ENCODE measurements at regions not wholly inside any gene's neighbourhood (a gene's known extent, or its start where the extent isn't known, plus 50 kb on each side); places are given as distances from the start of the nearest gene placed in this dataset.

DNA sequence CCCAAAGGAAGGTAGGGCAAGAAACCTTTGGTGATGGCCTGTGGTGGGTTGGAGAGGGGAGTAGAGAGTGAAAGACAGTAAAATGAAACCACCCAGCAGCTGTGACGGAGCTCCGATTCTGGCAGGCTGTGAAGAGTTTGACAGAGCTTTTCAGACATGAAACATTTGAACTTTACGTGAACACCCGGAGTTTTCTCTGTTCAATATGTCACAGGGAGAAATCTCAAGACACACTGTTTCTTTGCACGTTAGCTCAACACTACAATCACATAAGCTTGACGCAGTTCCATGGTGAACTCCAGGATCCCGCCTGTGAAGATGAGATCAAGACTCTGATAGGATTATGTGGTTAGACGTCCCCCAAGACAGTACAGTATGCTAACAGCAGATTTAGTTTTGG lies 79.6 kb upstream of the CDH11 start:
- no peak for DNase-seq (ENCODE audit: low read depth)

DNA sequence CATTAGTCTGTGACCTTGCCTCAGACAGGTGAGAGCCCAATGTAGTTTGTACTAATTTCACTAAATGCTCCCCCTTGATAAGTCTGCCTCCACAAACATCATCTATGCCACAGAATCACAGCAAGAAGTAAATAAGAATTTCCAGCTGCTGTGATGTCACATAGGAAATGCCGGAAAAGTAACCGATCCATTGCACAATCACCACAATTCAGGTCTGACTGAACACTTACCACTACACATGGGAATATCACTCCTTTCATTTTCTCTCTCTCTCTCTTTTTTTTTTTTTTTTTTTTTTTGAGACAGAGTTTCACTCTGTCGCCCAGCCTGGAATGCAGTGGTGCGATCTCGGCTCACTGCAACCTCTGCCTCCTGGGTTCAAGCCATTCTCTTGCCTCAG lies 79.0 kb upstream of the CDH11 start:
- peak; percentile 61 for DNase-seq (ENCODE audit: low read depth)

DNA sequence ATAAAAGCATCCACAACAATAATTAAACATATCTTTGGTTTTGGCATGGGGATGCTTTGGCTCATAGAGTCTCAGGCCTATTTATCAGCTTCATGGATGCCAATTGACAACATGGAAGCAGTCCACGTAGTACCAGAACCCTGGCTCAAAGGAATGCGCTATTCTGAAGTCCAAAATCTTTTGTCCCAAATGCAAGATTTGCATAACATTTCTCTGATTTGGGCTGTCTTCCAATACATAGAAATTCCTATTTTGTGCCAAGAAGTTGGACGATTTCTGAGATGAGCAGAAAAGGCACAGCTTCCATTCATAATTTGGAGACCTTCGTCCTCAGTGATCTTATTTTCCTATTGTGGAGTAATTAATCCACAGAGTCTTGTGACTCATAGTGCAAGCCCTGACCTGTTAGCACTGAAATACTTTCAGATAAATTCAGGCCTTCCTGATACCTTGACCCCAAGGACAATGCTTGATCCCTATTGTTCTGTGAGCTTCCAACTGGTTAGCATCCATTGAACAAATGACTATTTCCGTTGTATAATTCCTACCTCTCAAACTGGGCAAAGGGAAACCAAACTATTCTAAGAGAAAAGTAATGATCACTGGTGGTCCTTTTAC lies 78.4 kb upstream of the CDH11 start:
- DNase-seq (ENCODE audit: low read depth): no peak

DNA sequence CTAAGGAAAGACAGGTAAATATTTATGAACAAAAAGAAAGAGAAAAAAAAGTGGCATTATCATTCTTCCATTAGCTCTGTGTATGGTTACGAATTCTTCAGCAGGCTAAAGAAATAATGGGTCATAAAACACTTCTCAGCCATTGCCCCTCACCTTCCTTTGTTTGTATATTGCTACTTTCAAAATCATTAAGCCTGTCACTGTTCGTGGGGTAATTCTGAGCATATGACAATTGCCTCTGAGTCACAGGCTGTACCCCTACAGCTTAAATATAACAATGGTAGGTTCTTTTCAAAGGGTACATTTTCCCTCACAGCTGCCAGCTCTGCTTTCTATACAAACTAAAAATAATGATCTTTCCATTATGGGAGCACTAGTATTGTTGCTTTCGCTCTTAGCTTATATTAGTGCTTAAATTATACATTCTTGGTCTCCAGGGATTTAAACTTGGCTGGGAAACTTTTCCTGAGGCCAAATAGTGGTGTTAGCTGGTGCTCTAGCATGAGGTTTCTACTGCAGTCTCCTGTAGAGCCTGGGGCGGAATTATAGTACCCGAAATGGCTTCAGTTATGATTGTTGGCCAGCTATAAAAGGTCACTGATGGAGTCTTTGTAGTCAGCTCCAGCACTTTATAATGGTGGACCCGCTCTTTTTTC lies 74.7 kb upstream of the CDH11 start:
- no peak for DNase-seq (ENCODE audit: low read depth)

DNA sequence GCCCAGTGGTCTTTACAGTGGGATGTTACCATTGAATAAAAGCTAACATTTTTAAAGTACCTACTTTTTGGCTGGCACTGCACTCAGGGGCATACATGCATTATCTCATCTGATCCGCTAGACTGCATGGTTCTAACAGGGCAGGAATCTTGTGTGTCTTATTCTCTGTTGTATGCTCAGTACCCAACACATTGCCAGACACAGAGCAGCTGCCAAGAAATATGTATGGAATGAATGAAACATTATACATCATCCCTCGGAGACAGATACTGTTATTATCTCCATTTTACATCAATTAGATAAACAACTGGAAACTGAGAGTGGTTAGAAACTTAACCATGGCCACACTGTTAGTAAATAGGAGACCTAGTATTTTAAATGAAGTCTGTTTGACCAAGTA lies 74.1 kb upstream of the CDH11 start:
- no peak for DNase-seq (ENCODE audit: low read depth)

DNA sequence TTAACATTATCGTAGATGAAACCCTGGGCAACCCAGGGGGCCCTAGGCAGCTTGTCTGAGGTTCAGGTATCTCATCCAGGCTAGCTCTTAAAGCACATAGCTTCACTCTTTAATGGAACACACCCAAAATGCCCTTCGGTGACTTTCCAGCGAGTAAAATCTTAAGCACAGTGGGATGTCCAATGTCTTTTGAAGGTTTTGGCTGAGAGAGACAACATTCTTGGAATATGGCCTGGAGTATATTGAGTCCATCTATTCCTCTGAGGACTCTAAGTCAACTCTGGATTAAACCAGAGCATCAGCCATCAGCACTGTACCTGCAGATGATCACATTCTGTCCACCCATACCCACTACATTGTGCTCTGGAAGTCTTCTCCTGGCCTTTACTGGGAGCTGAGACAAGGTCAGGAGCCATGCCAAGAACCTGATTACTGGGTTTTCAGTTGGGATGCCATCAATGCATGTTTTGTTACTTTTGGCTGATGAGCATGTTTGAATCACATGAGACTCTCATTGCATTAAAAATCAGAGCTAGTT lies 63.4 kb upstream of the CDH11 start:
- DNase-seq (ENCODE audit: low read depth): no peak

DNA sequence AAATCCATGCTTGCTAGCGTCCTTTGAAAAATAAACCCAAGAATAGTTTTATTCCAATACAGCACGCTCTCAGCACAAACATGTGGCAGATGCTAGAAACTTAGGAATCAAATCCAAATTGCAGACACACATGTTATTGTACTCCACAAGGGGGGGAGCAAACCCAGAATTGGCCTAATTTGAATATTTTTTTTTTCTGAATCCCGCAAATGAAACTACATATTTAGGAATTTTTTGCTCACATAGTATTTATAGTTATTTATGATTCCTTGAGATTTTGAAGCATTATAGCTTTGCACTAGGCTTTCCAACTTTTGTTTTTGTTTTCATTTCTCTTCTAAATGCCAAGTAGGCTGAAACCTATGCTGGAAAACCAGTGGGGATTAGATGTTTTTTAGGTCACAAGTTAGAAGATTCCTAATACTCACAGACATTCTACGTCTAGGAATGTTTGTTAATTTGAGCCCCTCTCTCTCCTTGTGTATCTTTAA lies 59.3 kb upstream of the CDH11 start:
- DNase-seq (ENCODE audit: low read depth): no peak

DNA sequence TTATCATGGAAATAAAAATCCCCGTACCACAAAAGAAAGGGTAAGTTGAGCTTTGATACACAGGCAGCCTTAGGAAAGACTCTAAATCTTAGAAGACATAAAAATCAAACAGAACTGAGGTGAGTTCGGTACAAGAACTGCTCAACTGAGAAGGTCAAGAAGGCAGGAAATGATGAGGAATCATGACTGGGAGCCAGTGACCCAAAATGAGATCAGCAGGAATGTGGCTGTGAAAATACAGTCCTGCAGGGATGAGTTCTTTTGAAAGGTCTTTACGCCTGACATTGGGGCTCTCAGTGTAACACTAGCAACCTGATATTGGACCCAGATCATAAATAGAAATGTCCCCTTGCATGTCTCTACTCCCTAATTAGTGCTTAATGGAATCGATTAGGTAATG lies 56.3 kb upstream of the CDH11 start:
- no peak for DNase-seq (ENCODE audit: low read depth)

DNA sequence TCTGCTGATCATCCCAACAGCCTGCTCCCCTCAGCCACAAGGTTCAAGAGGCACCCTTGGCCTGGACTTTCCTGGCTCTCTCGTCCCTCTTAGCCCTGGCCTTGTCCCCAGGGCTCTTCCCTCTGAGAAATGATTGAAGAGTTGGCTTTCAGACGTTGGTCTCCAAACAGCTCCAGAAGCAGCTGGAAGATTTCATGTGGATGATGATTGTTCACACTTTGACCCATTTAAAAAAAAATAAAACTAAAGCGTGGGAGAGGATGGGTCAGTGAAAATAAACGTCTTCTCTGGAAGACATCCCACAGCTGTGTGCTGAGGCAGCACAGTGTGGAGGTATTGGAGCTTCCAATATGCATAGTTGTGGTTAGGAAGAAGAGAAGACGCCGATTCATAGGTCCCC lies 54.7 kb upstream of the CDH11 start:
- DNase-seq (ENCODE audit: low read depth): peak; percentile 52

DNA sequence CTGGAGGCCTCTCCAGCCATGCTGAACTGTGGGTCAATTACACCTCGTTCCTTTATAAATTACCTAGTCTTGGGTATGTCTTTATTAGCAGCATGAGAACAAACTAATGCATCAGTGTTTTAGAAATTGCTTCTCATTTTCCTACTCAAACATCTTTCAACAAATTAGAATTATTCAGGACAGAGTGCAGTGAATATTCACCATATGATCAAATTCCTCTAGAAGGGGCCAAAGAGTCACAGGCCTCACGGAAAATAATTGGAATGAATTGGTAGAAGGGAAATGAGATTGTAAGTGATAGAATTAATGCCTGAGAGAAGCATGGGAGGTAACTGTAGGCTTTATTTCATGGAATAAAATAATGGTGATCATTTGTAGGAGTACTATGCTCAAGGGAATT lies 50.5 kb upstream of the CDH11 start:
- no peak for DNase-seq (ENCODE audit: low read depth)
